ENCODE measurements at regions not wholly inside any gene's neighbourhood (a gene's known extent, or its start where the extent isn't known, plus 50 kb on each side); places are given as distances from the start of the nearest gene placed in this dataset.
"Not testable (repeated sequence)": the region's sequence is repeated elsewhere in the genome, so short reads cannot be mapped to it uniquely, and the experiment has no call there.

DNA sequence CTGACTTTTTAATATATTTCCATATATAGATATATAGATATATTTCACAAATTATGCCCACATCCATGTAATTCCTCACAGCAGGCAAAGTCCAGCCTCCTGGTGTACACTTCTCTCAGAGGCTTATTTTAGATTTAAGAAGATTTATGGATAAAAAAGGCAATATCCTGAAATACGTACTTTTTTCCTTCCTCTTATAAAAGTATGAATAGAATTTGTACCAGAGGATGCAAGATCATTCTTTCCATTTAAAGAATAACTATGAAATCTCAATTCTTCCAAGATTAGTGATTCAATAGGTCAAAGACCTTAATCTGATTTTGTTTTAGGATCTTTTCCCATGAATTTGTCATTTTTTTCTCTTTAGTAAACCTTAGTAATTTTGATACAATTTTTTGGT lies 597.9 kb upstream of the TBL1XR1 start:
- intact Hi-C loops (cut with micrococcal nuclease), result no loop called here
- H3K9me3 ChIP-seq (replicated peaks), result no peaks in the 10 kb centered on the region
- no peaks in the 10 kb centered on the region for H3K4me1 ChIP-seq
- TF ChIP-seq, protein P1, sequence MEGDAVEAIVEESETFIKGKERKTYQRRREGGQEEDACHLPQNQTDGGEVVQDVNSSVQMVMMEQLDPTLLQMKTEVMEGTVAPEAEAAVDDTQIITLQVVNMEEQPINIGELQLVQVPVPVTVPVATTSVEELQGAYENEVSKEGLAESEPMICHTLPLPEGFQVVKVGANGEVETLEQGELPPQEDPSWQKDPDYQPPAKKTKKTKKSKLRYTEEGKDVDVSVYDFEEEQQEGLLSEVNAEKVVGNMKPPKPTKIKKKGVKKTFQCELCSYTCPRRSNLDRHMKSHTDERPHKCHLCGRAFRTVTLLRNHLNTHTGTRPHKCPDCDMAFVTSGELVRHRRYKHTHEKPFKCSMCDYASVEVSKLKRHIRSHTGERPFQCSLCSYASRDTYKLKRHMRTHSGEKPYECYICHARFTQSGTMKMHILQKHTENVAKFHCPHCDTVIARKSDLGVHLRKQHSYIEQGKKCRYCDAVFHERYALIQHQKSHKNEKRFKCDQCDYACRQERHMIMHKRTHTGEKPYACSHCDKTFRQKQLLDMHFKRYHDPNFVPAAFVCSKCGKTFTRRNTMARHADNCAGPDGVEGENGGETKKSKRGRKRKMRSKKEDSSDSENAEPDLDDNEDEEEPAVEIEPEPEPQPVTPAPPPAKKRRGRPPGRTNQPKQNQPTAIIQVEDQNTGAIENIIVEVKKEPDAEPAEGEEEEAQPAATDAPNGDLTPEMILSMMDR (IDR thresholded peaks at IDR 0.05; ENCODE audit: borderline replicate concordance), result no peak
- H3K4me3 ChIP-seq, result no peak overlapping the region
- H3K36me3 ChIP-seq, result no peaks in the 10 kb centered on the region
- DNase-seq, result no peak
- no peaks in the 10 kb centered on the region for H3K27me3 ChIP-seq (ENCODE audit: low read depth)
- no peak overlapping the region for H3K27ac ChIP-seq (replicated peaks)

DNA sequence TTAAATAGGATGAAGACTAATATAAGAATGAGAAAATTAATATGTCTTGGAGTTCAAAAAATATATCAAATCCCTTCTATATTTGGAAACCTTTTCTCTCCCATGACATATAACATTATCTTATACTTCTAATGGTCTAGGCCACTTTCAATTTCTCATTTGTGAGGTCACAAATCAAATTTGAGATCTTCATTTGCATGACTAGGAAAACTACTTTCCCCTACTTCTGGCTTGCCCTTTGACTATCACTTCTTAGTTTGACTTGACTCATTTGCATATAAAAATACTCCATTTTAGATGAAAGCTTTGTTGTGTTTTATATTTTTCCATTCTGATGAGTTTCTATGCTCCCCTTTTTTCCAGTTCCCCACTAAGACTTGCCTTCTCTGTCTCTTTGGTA lies 598.6 kb upstream of the TBL1XR1 start:
- TF ChIP-seq, protein P1 (IDR thresholded peaks at IDR 0.05; ENCODE audit: borderline replicate concordance), result no peak
- H3K27ac ChIP-seq (replicated peaks), result no peak overlapping the region
- no peak overlapping the region for H3K4me3 ChIP-seq
- H3K4me1 ChIP-seq, result no peaks in the 10 kb centered on the region
- H3K36me3 ChIP-seq, result no peaks in the 10 kb centered on the region
- intact Hi-C loops (cut with micrococcal nuclease), result no loop called here
- no peaks in the 10 kb centered on the region for H3K9me3 ChIP-seq (replicated peaks)
- no peaks in the 10 kb centered on the region for H3K27me3 ChIP-seq (ENCODE audit: low read depth)
- no peak for DNase-seq

DNA sequence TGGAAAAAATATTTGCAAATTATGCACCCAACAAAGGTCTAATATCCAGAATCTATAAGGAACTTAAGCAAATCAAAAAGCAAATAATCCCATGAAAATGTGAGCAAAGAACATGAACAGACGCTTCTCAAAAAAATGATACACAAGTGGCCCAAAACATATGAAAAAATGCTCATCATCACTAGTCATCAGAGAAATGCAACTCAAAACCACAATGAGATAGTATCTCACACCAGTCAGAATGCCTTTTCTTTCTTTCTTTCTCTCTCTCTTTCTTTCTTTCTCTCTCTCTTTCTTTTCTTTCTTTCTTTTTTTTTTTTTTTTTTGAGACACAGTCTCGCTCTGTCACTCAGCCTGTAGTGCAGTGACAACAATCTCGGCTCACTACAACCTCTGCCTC lies 602.9 kb upstream of the TBL1XR1 start:
- H3K36me3 ChIP-seq; H3K4me3 ChIP-seq; H3K27ac ChIP-seq (replicated peaks); intact Hi-C loops (cut with micrococcal nuclease); H3K9me3 ChIP-seq (replicated peaks); DNase-seq; H3K27me3 ChIP-seq (ENCODE audit: low read depth); H3K4me1 ChIP-seq: not testable (repeated sequence)

DNA sequence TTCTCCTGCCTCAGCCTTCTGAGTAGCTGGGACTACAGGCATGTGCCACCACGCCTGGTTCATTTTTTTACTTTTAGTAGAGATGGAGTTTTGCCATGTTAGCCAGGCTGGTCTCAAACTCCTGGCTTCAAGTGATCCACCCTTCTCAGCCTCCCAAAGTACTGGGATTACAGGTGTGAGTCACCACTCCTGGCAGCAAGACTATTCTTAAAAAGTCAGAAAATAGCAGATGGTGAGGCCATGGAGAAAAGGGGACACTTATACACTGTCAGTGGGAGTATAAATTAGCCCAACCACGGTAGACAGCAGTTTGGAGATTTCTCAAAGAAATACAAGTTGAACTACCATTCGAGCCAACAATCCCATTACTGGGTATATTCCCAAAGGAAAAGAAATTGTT lies 603.3 kb upstream of the TBL1XR1 start:
- Histone ChIP-seq H3K4me1 (no peaks in the 10 kb centered on the region), H3K27ac (replicated peaks) (no peak overlapping the region), H3K36me3 (no peaks in the 10 kb centered on the region), H3K27me3 (ENCODE audit: low read depth) (no peaks in the 10 kb centered on the region), H3K4me3 (no peak overlapping the region), H3K9me3 (replicated peaks) (no peaks in the 10 kb centered on the region)
- DNase-seq, result no peak
- TF ChIP-seq, protein P1 (IDR thresholded peaks at IDR 0.05; ENCODE audit: borderline replicate concordance), result no peak
- intact Hi-C loops (cut with micrococcal nuclease), result no loop called here

DNA sequence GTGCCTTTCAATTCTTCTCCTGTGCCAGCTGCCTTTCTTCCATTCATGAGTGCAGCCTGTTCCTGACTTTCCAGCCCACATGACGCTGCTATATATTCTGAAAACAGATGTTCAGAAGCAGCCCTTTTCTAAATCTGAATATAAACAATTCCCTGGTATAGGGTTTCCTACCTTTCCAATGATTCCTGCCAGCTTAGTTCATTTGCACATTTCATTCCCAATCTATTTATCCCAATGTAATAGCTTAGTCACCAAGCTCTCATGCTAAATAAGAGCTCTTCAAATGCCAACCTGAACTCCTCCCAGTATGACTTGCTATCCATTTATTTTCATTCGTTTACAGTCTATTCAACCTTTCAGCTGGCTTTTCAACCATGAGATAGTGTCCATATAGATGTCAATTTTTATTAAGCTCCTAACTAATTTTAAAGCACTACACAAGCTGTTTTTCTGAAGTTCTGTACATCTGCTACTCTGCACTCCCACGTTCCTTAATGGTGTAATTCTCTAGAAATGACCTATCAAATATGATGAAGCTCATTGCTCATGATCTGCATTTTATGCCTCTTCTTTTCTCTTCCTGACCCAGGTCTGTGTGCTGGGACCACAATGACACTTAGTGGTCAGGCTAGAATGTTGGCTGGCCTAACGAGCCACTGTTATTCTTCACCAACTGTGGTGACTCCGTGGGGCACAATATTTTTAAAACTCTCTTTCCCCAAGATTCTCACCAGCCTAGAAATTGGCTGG lies 605.0 kb upstream of the TBL1XR1 start:
- no peaks in the 10 kb centered on the region for H3K4me1 ChIP-seq
- intact Hi-C loops (cut with micrococcal nuclease), result no loop called here
- H3K27me3 ChIP-seq (ENCODE audit: low read depth), result no peaks in the 10 kb centered on the region
- no peak for DNase-seq
- no peak overlapping the region for H3K4me3 ChIP-seq
- H3K9me3 ChIP-seq (replicated peaks), result no peaks in the 10 kb centered on the region
- no peak overlapping the region for H3K27ac ChIP-seq (replicated peaks)
- H3K36me3 ChIP-seq, result no peaks in the 10 kb centered on the region
- TF ChIP-seq, protein P1 (IDR thresholded peaks at IDR 0.05; ENCODE audit: borderline replicate concordance), result peak; percentile 27

DNA sequence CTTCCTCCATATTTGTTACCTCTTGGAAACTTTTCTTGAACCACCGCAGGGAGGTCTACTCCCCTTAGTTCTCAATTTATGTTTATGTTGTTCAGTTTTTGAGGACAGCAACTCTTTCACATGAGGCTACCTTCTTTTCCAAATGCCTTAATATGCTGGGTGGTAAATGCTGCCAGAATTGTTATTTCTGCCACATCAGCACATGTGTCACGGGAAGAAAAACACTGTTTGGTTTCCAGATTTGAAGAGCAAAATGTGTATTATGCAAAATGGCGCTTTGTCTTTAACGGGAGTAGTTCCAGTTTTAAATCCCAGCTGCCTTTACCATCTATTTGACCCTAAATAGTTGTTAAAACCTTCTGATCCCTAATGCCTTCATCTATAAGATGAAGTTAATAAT lies 606.2 kb upstream of the TBL1XR1 start:
- Histone ChIP-seq H3K36me3 (no peaks in the 10 kb centered on the region), H3K27me3 (ENCODE audit: low read depth) (no peaks in the 10 kb centered on the region), H3K4me1 (no peaks in the 10 kb centered on the region), H3K4me3 (no peak overlapping the region), H3K9me3 (replicated peaks) (no peaks in the 10 kb centered on the region), H3K27ac (replicated peaks) (no peak overlapping the region)
- TF ChIP-seq, protein P1 (IDR thresholded peaks at IDR 0.05; ENCODE audit: borderline replicate concordance), result no peak
- DNase-seq, result no peak
- intact Hi-C loops (cut with micrococcal nuclease), result no loop called here

All from left ventricle myocardium inferior (tissue), 1 donor.